ENCODE measurements at regions not wholly inside any gene's neighbourhood (a gene's known extent, or its start where the extent isn't known, plus 50 kb on each side); places are given as distances from the start of the nearest gene placed in this dataset.

DNA sequence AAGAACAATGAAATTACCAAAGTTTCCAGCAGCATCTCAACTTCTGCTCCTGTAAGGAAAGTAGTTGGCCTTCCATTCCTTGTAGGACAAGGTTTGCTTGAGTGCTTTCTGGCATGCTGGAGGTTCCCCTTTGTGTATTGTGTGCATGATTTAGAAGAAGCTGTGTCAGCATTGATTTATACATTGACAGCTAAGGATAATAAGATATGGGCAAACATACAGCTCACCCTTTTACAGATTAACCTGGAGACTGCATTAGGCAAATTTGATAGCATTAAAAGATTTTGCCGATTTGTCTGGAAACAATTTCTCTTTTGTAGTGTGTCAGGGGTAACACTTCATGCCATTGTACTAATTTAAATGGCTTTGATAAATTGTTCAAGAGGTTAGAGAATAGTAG is 221.8 kb upstream of the PACRGL start:
- H3K36me3 ChIP-seq (ENCODE audit: control insufficient read depth, insufficient read depth, low read length): no peaks in the 10 kb centered on the region
- no peak for DNase-seq
- 100% methylated on average over 1 of the region's 1 CpG for WGBS (ENCODE audit: insufficient coverage)
- no peaks in the 10 kb centered on the region for H3K4me1 ChIP-seq (ENCODE audit: control insufficient read depth, insufficient read depth, low read length)
- no peaks in the 10 kb centered on the region for H3K36me3 Mint-ChIP-seq
- H3K27me3 Mint-ChIP-seq (ENCODE audit: low read depth in 2 of 2): no peaks in the 10 kb centered on the region
- H3K9me3 ChIP-seq (ENCODE audit: control insufficient read depth, insufficient read depth, low read length): no peaks in the 10 kb centered on the region
- H3K27me3 ChIP-seq (ENCODE audit: control insufficient read depth, insufficient read depth, low read length): no peaks in the 10 kb centered on the region
- intact Hi-C loops (cut with micrococcal nuclease): no loop called here
- H3K4me3 Mint-ChIP-seq: no peak overlapping the region
- no peak overlapping the region for H3K27ac Mint-ChIP-seq
- no peak for ATAC-seq
- no peaks in the 10 kb centered on the region for H3K9me3 Mint-ChIP-seq
- no peak overlapping the region for H3K27ac ChIP-seq (ENCODE audit: low read length)
- no peak for TF ChIP-seq CTCF (IDR thresholded peaks at IDR 0.05)
- no peaks in the 10 kb centered on the region for H3K4me1 Mint-ChIP-seq
- H3K4me3 ChIP-seq (ENCODE audit: low read length): no peak overlapping the region

GRCh38 chr4:20480165-20480947 is 219.9 kb upstream of the PACRGL start:
- Histone ChIP-seq H3K4me1 (ENCODE audit: control insufficient read depth, insufficient read depth, low read length) (no peaks in the 10 kb centered on the region), H3K36me3 (ENCODE audit: control insufficient read depth, insufficient read depth, low read length) (no peaks in the 10 kb centered on the region), H3K9me3 (ENCODE audit: control insufficient read depth, insufficient read depth, low read length) (no peaks in the 10 kb centered on the region), H3K27ac (ENCODE audit: low read length) (no peak overlapping the region), H3K4me3 (ENCODE audit: low read length) (no peak overlapping the region), H3K27me3 (ENCODE audit: control insufficient read depth, insufficient read depth, low read length) (no peaks in the 10 kb centered on the region)
- intact Hi-C loops (cut with micrococcal nuclease): no loop called here
- TF ChIP-seq CTCF (IDR thresholded peaks at IDR 0.05): no peak
- Mint-ChIP-seq H3K27ac (no peak overlapping the region), H3K27me3 (ENCODE audit: low read depth in 2 of 2) (no peaks in the 10 kb centered on the region), H3K36me3 (no peaks in the 10 kb centered on the region), H3K4me3 (no peak overlapping the region), H3K9me3 (peaks cover 2 to 3% of the 10 kb centered on the region in 2 donors), H3K4me1 (no peaks in the 10 kb centered on the region)
- no peak for DNase-seq
- WGBS (ENCODE audit: insufficient coverage): 94% methylated on average over 7 of the region's 7 CpGs
- ATAC-seq: no peak

DNA sequence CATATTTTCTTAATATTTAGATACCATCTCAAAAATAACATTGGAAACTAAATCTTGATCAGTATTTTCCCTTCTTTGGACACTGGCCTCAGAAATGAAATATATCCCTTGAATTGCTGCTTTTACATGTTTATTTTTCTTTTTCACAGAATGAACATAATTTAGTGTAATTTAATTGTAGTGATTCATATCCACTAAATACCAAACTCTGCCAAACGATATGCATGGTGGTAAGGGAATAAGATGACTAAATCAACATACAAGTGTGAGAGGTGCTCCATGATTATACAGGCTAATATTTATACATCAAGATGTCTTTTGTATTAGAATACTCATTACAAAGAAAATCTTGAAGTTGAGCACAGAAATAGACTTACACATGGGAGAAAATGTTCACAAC is 216.8 kb upstream of the PACRGL start:
- Mint-ChIP-seq H3K27ac (no peak overlapping the region), H3K4me1 (no peaks in the 10 kb centered on the region), H3K9me3 (peaks cover 2 to 3% of the 10 kb centered on the region in 2 donors), H3K4me3 (no peak overlapping the region), H3K27me3 (ENCODE audit: low read depth in 2 of 2) (no peaks in the 10 kb centered on the region), H3K36me3 (no peaks in the 10 kb centered on the region)
- Histone ChIP-seq H3K27me3 (ENCODE audit: control insufficient read depth, insufficient read depth, low read length) (no peaks in the 10 kb centered on the region), H3K4me1 (ENCODE audit: control insufficient read depth, insufficient read depth, low read length) (no peaks in the 10 kb centered on the region), H3K27ac (ENCODE audit: low read length) (no peak overlapping the region), H3K36me3 (ENCODE audit: control insufficient read depth, insufficient read depth, low read length) (no peaks in the 10 kb centered on the region), H3K4me3 (ENCODE audit: low read length) (no peak overlapping the region), H3K9me3 (ENCODE audit: control insufficient read depth, insufficient read depth, low read length) (no peaks in the 10 kb centered on the region)
- DNase-seq: no peak
- intact Hi-C loops (cut with micrococcal nuclease): no loop called here
- ATAC-seq: no peak
- no peak for TF ChIP-seq CTCF (IDR thresholded peaks at IDR 0.05)
- no CpG with 5 or more reads among the region's 1 CpG for WGBS (ENCODE audit: insufficient coverage)

DNA sequence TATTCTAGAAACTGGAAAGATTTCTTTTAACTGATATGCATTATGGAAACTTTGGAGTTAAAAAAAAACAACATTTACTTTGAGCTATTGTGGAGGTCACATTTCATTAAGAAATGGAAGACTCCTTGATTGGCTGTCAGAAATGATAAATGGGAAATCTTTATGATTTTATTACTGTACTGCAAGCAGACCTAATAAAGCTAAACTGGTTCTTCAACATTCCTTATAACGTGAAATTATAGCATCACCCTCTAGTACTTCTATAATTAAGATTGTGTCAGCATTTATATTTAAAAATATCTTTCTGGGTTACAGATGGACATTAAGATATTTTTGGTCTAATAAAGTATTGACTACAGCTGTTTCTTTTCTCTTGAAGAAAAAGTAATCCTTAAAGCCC is 213.8 kb upstream of the PACRGL start:
- Mint-ChIP-seq H3K9me3 (peaks cover 2 to 3% of the 10 kb centered on the region in 2 donors), H3K27ac (no peak overlapping the region), H3K4me3 (no peak overlapping the region), H3K36me3 (no peaks in the 10 kb centered on the region), H3K4me1 (no peaks in the 10 kb centered on the region), H3K27me3 (ENCODE audit: low read depth in 2 of 2) (no peaks in the 10 kb centered on the region)
- Histone ChIP-seq H3K36me3 (ENCODE audit: control insufficient read depth, insufficient read depth, low read length) (no peaks in the 10 kb centered on the region), H3K4me1 (ENCODE audit: control insufficient read depth, insufficient read depth, low read length) (no peaks in the 10 kb centered on the region), H3K4me3 (ENCODE audit: low read length) (no peak overlapping the region), H3K9me3 (ENCODE audit: control insufficient read depth, insufficient read depth, low read length) (no peaks in the 10 kb centered on the region), H3K27ac (ENCODE audit: low read length) (no peak overlapping the region), H3K27me3 (ENCODE audit: control insufficient read depth, insufficient read depth, low read length) (no peaks in the 10 kb centered on the region)
- no CpG with 5 or more reads among the region's 1 CpG for WGBS (ENCODE audit: insufficient coverage)
- no peak for DNase-seq
- no peak for TF ChIP-seq CTCF (IDR thresholded peaks at IDR 0.05)
- intact Hi-C loops (cut with micrococcal nuclease): no loop called here
- ATAC-seq: no peak

All from natural killer cell (primary cell).